HG02571 (cell line): ENCODE measurements at regions not wholly inside any gene's neighbourhood (a gene's known extent, or its start where the extent isn't known, plus 50 kb on each side); places are given as distances from the start of the nearest gene placed in this dataset.
"Not testable (repeated sequence)": the region's sequence is repeated elsewhere in the genome, so short reads cannot be mapped to it uniquely, and the experiment has no call there.

Experiments
- ATAC-seq: cut with Tn5 transposase; IDR thresholded peaks from one replicate; pipeline ENCODE4 v1.9.1; 2021; ENCODE audit warnings: mild to moderate bottlenecking, moderate library complexity; ENCODE audit not compliant: unreplicated experiment

- no peak for ATAC-seq
These were observed 328.1 kb downstream of the HGF start for GRCh38 chr7:81441750-81442149.

- ATAC-seq = no peak
These were observed 330.3 kb downstream of the HGF start for GRCh38 chr7:81439591-81439990.

- ATAC-seq = not testable (repeated sequence)
These were observed 332.7 kb downstream of the HGF start for GRCh38 chr7:81437160-81437559.

GRCh38 chr7:81433692-81434331 is 336.0 kb downstream of the HGF start:
- no peak for ATAC-seq

- ATAC-seq = no peak
These were observed 336.6 kb downstream of the HGF start for GRCh38 chr7:81433206-81433605.

- no peak for ATAC-seq
These were observed 339.1 kb downstream of the HGF start for GRCh38 chr7:81430761-81431160.

- ATAC-seq = no peak
These were observed 339.7 kb downstream of the HGF start for GRCh38 chr7:81430150-81430549.

GRCh38 chr7:81427461-81427860 is 342.4 kb downstream of the HGF start:
- ATAC-seq = no peak

- ATAC-seq = no peak
These were observed 349.2 kb downstream of the HGF start for GRCh38 chr7:81420526-81421226.

- ATAC-seq = no peak
These were observed 350.1 kb downstream of the HGF start for GRCh38 chr7:81419731-81420130.

- ATAC-seq = no peak
These were observed 353.2 kb downstream of the HGF start for GRCh38 chr7:81416659-81417058.

- ATAC-seq = no peak
These were observed 354.7 kb downstream of the HGF start for GRCh38 chr7:81415181-81415580.

GRCh38 chr7:81414411-81414810 is 355.4 kb downstream of the HGF start:
- ATAC-seq = no peak

GRCh38 chr7:81410471-81411117 is 359.3 kb downstream of the HGF start:
- no peak for ATAC-seq

GRCh38 chr7:81408728-81409127 is 361.1 kb downstream of the HGF start:
- ATAC-seq = no peak

- no peak for ATAC-seq
These were observed 362.8 kb downstream of the HGF start for GRCh38 chr7:81407094-81407493.

GRCh38 chr7:81404669-81405068 is 365.2 kb downstream of the HGF start:
- ATAC-seq = no peak

- ATAC-seq = no peak
These were observed 367.6 kb downstream of the HGF start for GRCh38 chr7:81402227-81402626.

- no peak for ATAC-seq
These were observed 370.4 kb downstream of the HGF start for GRCh38 chr7:81399471-81399870.

GRCh38 chr7:81394029-81394428 is 375.8 kb downstream of the HGF start:
- no peak for ATAC-seq

GRCh38 chr7:81393018-81393417 is 376.8 kb downstream of the HGF start:
- no peak for ATAC-seq

GRCh38 chr7:81385370-81385769 is 384.5 kb downstream of the HGF start:
- ATAC-seq = no peak
